ENCODE measurements at regions not wholly inside any gene's neighbourhood (a gene's known extent, or its start where the extent isn't known, plus 50 kb on each side); places are given as distances from the start of the nearest gene placed in this dataset.

- TF ChIP-seq POLR2AphosphoS5 (IDR thresholded peaks at IDR 0.05; ENCODE audit: low read depth, low read length) (no peak), KAT8 (CRISPR knock-in tag; IDR thresholded peaks at IDR 0.05) (no peak), POLR2A (IDR thresholded peaks at IDR 0.05; ENCODE audit: insufficient read depth in 1 of 2, low read depth in 2 of 2, low read length in 2 of 2) (no peak), UBTF (CRISPR knock-in tag; IDR thresholded peaks at IDR 0.05) (no peak), CTCF (CRISPR knock-in tag; IDR thresholded peaks at IDR 0.05) (no peak), ZBTB43 (CRISPR knock-in tag; conservative IDR thresholded peaks at IDR 0.05) (no peak), ZFP41 (CRISPR knock-in tag; IDR thresholded peaks at IDR 0.05; ENCODE audit: borderline replicate concordance) (no peak), ETS1 (CRISPR knock-in tag; IDR thresholded peaks at IDR 0.05) (no peak), ZNF317 (CRISPR knock-in tag; IDR thresholded peaks at IDR 0.05) (no peak), DPF2 (CRISPR knock-in tag; IDR thresholded peaks at IDR 0.05; ENCODE audit: borderline replicate concordance, low read depth) (no peak), ZNF160 (CRISPR knock-in tag; IDR thresholded peaks at IDR 0.05) (no peak), THYN1 (CRISPR knock-in tag; IDR thresholded peaks at IDR 0.05; ENCODE audit: borderline replicate concordance, low read depth) (no peak), MAZ (IDR thresholded peaks at IDR 0.05; ENCODE audit: borderline replicate concordance, low read depth, low read length) (no peak), MAZ (CRISPR knock-in tag; IDR thresholded peaks at IDR 0.05; ENCODE audit: low read depth) (no peak), ZNF280B (CRISPR knock-in tag; IDR thresholded peaks at IDR 0.05; ENCODE audit: borderline replicate concordance) (no peak)
Measured at GRCh38 chr14:21911877-21912276, 238.3 kb upstream of the OR4E1 start.

Data from HepG2 (cell line).